Choroid plexus epithelial cell (primary cell): ENCODE measurements at regions not wholly inside any gene's neighbourhood (a gene's known extent, or its start where the extent isn't known, plus 50 kb on each side); places are given as distances from the start of the nearest gene placed in this dataset.
"Not testable (repeated sequence)": the region's sequence is repeated elsewhere in the genome, so short reads cannot be mapped to it uniquely, and the experiment has no call there.

ENCODE experiments used
- DNase-seq: peaks from one replicate; pipeline ENCODE4 v3.0.0-alpha.2; 2010; ENCODE audit warnings: low read depth
- H3K4me3 ChIP-seq: 2 replicates; pipeline ENCODE4 v1.5.1; 2011; ENCODE audit warnings: low read depth, mild to moderate bottlenecking, control low read depth, low read length, moderate library complexity
- TF ChIP-seq, protein P1 (sequence below): conservative IDR thresholded peaks from 2 replicates; pipeline ENCODE4 v1.5.1; 2011; ENCODE audit warnings: low read depth, mild to moderate bottlenecking, control low read depth, inconsistent platforms, low read length, moderate library complexity

DNA sequence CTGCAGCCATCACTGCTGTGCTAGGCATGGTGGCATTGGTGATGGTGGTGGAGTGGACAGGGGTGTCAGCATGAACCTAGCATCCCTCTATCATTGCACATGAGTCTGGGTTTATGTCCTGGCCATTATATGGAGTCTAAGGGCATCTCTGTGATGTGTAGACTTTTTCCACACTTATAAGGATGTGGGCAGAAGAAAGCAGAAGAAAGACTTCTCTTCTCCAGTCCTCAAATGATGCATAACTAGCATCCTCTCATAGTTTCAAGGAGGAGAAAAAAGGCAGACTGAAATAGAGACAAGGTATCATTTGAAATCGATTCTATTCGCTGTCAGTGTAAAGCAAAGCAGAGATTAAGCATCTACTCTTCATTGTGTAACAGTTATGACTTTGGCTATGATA, 140.0 kb upstream of the ATXN1 start:
- TF ChIP-seq, protein P1, sequence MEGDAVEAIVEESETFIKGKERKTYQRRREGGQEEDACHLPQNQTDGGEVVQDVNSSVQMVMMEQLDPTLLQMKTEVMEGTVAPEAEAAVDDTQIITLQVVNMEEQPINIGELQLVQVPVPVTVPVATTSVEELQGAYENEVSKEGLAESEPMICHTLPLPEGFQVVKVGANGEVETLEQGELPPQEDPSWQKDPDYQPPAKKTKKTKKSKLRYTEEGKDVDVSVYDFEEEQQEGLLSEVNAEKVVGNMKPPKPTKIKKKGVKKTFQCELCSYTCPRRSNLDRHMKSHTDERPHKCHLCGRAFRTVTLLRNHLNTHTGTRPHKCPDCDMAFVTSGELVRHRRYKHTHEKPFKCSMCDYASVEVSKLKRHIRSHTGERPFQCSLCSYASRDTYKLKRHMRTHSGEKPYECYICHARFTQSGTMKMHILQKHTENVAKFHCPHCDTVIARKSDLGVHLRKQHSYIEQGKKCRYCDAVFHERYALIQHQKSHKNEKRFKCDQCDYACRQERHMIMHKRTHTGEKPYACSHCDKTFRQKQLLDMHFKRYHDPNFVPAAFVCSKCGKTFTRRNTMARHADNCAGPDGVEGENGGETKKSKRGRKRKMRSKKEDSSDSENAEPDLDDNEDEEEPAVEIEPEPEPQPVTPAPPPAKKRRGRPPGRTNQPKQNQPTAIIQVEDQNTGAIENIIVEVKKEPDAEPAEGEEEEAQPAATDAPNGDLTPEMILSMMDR: no peak
- no peak overlapping the region for H3K4me3 ChIP-seq
- no peak for DNase-seq

DNA sequence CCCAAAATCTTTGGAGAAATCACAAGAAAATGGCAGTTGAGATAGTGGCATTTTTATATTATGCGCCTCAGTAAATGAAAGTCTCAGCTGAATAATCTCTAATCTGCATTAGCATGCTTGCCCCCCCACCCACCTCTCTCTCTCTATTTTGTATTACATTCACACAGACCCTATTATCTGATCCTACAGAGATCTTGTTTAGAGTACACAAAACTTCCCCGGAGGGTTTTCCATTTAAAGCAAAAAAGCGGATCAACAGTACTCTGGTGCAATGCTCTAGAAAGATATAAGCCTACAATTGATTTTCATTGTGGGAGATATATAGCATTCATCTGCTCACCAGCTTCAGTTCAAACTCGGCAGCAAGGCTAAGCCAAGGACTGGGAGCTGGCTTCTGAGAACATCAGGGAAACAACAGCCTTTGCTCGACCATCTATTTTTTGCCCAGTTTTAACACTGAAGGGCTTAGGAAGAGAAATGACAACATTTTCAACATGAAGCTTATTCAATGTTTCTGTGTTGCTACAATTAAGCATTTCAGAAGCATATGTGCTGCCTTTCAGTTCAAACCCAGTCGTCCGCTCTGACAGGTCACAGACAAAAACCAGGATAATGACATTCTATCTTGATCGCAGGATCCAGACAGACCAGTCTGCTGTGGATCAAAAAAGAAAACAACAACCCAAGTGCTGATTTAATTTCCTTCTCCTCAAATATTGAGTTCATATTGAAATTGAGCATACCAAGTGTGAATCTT, 137.6 kb upstream of the ATXN1 start:
- no peak for DNase-seq
- H3K4me3 ChIP-seq: no peak overlapping the region
- TF ChIP-seq, protein P1: no peak

DNA sequence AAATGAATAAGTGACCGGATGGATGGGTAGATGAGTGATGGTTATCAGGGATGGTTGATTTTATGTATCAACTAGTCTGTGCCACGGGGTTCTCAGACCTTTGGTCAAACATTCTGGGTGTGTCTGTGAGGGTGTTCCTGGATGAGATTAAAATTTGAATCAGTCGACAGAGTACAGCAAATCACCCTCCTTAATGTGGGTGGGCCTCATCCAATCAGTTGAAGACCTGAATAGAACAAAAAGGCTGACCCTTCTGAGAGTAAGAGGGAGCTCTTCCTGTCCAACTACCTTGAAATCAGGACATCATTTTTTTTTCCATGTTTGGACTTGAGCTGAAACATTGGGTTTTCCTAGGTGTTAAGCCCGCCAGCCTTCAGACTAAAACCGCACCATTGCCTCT, 136.4 kb upstream of the ATXN1 start:
- DNase-seq: no peak
- H3K4me3 ChIP-seq: no peak overlapping the region
- TF ChIP-seq, protein P1: no peak

DNA sequence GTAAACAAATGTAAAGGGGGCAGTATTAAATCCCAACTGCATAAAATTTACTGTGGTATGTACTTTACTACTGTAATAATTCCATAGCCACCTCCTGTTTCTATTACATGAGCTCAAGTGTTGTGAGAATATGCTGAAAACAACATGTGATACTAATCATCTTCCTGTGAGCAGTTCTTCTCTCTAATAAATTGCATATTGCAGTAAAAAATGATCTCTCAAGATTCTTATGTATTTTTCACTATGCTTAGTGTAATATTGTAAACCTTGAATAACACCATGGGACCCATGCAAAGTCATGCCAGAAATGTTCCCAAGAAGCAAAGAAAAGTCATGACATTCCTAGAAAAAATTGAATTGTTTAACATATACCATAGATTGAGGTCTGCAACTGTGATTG, 133.0 kb upstream of the ATXN1 start:
- no peak for DNase-seq
- TF ChIP-seq, protein P1: no peak
- H3K4me3 ChIP-seq: no peak overlapping the region

DNA sequence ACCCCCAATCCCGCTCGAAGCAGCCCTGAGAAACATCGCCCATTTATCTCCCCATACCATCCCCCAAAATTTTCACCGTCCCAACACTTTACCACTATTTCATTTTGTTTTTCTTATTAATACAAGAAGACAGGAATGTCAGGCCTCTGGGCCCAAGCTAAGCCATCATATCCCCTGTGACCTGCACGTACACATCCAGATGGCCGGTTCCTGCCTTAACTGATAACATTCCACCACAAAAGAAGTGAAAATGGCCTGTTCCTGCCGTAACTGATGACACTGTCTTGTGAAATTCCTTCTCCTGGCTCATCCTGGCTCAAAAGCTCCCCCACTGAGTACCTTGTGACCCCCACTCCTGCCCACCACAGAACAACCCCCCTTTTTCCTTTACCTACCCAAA, 129.8 kb upstream of the ATXN1 start:
- not testable (repeated sequence) for DNase-seq, H3K4me3 ChIP-seq

DNA sequence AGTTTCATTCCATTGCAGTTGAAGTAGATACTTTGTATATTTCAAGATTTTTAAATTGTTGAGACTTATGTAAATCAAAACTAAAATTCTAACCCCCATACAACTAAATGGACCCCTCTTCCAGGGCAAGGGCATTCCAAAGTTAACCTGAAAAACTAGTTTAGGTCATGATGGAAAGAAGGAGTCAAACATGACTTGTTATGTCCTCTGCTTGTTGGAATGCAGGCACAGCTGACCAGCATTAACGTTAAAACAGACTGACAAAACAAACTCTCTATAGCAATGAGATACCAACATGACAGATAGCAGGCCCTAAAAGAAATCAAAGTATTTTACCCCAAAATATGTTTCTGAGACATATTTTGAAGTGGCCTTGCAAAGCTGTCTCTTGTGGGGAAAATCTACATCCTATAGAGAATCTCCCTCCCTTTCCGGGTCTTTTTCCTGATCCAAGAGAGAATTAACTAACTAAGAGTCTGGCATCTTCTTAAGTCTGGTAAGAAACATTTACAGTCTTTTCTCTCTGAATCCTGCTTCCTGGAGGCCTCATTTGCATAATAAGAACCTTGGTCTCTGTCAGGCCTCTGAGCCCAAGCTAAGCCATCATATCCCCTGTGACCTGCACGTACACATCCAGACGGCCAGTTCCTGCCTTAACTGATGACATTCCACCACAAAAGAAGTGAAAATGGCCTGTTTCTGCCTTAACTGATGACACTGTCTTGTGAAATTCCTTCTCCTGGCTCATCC, 124.3 kb upstream of the ATXN1 start:
- no peak overlapping the region for H3K4me3 ChIP-seq
- TF ChIP-seq, protein P1: no peak
- no peak for DNase-seq

DNA sequence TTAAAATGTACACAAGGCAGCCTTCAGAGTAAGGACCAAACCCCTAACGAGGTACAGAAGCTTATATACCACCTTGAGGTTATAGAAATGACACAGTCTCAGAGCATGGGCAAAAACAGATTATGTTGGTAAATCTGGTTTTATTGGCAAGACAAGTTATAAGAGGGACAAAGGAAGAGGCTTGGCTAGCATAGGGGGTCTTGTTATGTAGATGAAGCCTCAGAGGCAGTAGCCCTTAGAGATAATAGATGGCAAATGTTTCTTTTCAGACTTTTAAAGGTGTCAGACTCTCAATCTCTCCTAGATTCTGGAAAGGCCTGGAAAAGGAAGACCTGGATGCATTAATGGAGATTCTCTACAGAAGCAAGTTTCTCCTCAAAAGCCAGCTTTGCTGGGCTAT, 123.3 kb upstream of the ATXN1 start:
- TF ChIP-seq, protein P1: no peak
- DNase-seq: no peak
- no peak overlapping the region for H3K4me3 ChIP-seq
